Kidney tubule cell (primary cell): ENCODE measurements at regions not wholly inside any gene's neighbourhood (a gene's known extent, or its start where the extent isn't known, plus 50 kb on each side); places are given as distances from the start of the nearest gene placed in this dataset.
"Not testable (repeated sequence)": the region's sequence is repeated elsewhere in the genome, so short reads cannot be mapped to it uniquely, and the experiment has no call there.

ENCODE experiments used
- DNase-seq: peaks from one replicate; pipeline ENCODE4 v3.0.0-alpha.2; 2018; ENCODE audit warnings: low spot score

- DNase-seq: no peak
Measured at GRCh38 chr10:29210266-29210868, 78.5 kb upstream of the LYZL1 start.

- no peak for DNase-seq
Measured at GRCh38 chr10:29212597-29212996, 76.3 kb upstream of the LYZL1 start.

- DNase-seq: no peak
Measured at GRCh38 chr10:29214551-29214950, 74.3 kb upstream of the LYZL1 start.

- no peak for DNase-seq
Measured at GRCh38 chr10:29217292-29217738, 71.6 kb upstream of the LYZL1 start.

- no peak for DNase-seq
Measured at GRCh38 chr10:29223326-29223725, 65.5 kb upstream of the LYZL1 start.

GRCh38 chr10:29224631-29225030 lies 64.2 kb upstream of the LYZL1 start:
- no peak for DNase-seq

GRCh38 chr10:29227201-29227600 lies 61.7 kb upstream of the LYZL1 start:
- DNase-seq: no peak

GRCh38 chr10:29228562-29228961 lies 60.3 kb upstream of the LYZL1 start:
- no peak for DNase-seq

GRCh38 chr10:29229258-29229705 lies 59.6 kb upstream of the LYZL1 start:
- DNase-seq: no peak

- DNase-seq: not testable (repeated sequence)
Measured at GRCh38 chr10:29236910-29237309, 52.0 kb upstream of the LYZL1 start.

GRCh38 chr10:29237786-29238185 lies 51.1 kb upstream of the LYZL1 start:
- DNase-seq: no peak

- DNase-seq: no peak
Measured at GRCh38 chr10:29238523-29239135, 50.2 kb upstream of the LYZL1 start.
